Activated CD4-positive, alpha-beta T cell treated with anti-CD3 and anti-CD28 coated beads, Interleukin-2, amount 50 U/mL, for 48 hours (primary cell): ENCODE measurements at regions not wholly inside any gene's neighbourhood (a gene's known extent, or its start where the extent isn't known, plus 50 kb on each side); places are given as distances from the start of the nearest gene placed in this dataset.

Source experiments
- DNase-seq, 2 experiments: peaks; one replicate each; pipeline ENCODE4 v3.0.0-alpha.2; 2020

DNA sequence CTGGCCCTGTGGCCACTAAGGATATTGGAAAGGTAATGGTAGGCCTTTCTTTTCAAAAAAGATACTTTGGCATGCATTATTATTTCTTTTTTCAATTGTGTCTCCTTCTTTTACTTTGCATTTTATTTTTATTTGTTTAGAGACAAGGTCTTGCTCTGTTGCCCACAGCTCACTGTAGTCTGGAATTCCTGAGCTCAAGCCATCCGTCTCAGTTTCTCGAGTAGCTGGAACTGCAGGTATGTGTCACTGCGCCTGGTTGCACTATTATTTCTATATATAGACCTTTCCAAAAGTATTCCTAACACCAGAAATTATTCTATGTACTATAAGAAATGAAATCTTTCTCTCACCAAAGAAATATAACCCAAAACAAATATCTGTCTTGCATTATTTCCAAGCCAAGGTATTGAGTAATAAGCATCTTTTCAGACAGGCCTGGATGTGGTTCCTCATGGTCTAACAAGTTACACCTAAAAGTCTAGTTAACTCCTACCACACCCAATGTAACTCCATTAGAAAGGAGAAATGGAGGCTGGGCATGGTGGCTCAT lies 500.8 kb upstream of the ANKRD30A start:
- no peak for DNase-seq

DNA sequence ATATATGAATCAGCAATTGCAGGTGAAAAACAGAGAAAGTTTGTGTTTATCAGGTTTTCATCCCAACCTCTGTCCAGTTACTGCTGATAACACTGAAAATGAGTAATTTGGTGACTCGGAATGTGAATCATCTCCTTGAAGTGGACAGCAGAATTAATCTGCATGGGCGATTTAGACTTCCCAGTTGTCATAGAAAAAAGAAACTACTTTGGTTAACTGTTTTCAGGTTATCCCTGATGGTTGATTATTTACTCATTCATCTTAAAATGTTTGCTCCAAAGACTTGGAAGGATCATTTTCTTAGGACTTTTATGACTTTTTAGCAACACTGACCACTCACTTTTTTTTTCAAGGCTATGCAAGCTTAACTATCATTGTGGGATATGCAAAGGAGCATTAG lies 504.1 kb upstream of the ANKRD30A start:
- no peak for DNase-seq

DNA sequence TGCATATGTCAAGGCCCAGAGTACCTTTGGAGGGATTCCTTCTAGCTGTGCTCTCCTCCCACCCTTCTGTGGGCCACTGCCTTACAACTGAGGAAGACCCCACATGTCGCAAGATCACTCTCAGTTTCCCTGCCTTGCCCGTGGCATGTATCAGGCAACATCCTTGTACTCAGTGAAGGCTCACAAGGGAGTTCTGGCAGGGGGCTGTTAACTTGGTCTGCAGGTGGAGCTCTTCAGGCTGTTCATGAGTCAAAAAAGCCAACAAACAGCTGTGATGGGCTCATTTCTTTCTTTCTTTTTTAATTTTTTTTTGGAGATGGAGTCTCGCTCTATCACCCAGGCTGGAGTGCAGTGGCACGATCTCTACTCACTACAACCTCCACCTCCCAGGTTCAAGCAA lies 513.0 kb upstream of the ANKRD30A start:
- DNase-seq: no peak

DNA sequence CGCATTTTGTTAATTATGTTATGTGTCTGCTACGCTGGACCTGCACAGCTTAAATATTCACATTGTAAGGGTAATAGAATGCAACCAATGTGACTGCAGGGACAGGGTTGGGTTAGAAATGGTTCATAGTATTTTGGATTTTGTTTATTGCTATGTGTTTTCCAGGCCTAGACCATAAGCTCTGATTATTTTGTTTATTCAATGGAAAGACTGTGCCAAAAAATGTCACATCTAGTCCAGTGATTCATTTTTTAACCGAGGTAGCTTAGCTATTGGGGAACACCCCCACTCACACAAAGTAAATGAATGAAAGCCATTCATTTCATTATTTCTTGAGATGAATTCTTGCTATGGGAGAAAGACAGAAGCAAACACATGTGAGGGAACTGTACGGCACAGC lies 516.5 kb upstream of the ANKRD30A start:
- no peak for DNase-seq

DNA sequence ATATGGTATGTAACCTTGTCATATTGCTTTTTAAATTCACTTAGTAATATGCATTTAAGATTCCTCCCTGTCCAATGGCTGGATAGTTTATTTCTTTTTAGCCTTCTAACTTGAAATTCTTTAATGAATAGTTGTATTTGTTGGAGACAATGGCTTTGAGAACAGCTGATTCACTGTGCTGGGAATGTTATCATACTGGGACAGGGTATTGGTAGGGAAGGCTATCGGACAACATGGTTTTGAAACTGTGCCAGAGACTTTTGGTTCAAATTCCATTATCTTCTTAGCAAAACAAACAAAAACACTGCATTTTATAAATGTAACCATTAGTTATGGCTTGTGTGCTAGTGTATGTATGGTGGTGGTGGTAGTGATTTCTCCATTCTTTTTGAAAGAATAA lies 517.1 kb upstream of the ANKRD30A start:
- DNase-seq: no peak

DNA sequence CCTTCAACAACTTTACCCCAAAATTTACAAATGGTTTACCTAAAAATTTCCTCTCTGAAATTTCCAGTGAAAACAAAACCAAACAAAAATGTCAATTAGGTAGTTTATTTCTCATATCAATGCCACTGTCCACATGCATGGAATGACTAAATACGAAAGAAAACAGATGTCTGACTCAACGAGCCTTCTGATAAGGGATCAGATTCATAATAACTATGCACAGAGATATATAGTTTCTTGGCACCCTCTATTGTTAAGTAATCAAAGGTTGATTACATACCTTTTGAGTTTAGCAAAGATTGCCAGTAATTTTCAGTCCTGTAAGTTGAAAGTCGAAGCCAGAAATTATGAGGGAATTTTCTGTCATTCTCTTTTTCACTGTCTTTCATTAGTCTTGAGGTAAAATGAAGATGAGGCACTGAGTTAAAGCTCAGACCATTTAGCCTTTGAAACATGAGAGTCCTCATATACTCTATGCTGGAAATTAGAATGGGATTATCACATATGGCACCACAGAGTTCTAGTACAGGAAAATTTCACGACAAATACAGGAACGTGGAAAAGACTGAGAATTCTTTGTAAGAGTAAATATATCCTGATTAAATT lies 519.1 kb upstream of the ANKRD30A start:
- no peak for DNase-seq

DNA sequence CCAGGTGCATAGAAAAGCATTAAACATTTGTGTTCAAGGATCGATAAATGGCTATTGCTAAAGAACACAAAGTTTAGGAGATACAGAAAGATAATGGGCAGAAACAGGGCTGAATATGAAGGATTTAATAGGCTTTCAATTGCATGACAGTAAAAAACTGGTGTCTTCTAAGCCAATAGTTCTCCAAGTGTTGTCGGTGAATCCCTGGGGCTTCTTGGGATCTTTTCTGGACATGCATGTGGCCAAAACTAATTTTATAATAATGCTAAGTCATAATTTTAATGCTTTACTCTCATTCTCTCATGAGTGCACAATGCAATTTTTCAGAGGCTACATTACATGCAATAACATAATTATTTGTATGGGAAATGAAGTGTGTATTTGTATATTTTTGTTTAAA lies 521.1 kb upstream of the ANKRD30A start:
- no peak for DNase-seq

DNA sequence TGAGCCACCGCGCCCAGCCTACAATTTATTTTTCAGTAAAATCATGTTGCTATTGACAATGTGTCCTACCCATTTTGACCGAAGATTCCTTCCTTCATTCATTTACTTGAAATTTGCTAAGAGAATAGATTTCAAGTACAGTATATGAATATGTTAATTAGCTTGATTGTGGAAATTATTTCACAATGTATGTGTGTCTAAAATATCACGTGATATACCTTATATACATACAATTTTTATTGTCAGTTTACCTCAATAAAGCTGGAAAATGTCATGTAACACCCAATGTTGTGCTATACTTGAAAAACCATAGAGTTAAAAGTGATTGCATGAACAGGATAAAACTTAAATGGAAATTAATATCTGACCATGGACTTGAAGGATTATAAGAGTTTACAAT lies 521.7 kb upstream of the ANKRD30A start:
- no peak for DNase-seq

DNA sequence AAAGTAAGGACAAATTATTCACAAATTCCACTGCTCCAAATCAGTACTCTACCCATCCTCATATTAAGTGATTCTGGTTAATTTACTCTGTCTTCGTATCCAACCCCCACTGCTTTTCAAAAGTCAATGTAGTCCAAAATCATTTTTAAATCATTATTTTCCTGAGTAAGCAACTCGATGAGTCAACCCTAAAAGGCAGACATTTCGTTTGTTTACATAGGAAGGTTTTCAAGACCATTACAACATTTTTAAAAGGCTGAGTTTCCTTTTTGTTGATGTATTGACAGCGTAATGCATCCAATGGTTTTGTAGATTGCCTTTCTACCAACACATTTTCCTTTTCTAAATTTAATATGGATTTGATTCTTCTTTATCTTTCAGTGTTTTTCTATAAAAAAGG lies 523.0 kb upstream of the ANKRD30A start:
- no peak for DNase-seq

DNA sequence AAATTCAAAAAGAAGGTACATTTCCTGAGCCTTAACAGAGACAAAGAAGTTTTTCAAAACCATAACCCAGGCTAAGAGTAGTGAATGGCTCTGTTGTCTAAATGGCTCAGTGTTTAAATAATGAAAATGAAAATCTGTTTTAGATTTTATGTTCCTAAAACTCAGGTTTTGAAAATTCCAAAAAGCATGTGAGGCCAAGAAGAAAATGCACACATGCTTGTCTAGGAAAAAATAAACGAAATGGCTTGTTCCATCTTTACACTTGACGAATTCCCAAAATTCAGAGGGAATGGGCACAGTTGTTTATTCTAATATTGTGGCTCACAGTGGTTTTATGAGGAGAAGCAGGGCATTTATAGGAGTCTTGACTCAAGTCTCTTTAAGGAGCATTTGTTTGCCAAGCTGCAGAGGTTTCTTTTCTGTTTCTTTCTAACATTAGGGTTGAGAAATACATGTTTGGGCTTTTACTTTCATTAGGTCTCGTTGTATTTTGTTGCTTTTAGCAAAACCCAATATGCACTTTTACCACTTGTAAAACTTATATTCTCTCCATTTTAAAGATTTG lies 527.6 kb upstream of the ANKRD30A start:
- DNase-seq: no peak

DNA sequence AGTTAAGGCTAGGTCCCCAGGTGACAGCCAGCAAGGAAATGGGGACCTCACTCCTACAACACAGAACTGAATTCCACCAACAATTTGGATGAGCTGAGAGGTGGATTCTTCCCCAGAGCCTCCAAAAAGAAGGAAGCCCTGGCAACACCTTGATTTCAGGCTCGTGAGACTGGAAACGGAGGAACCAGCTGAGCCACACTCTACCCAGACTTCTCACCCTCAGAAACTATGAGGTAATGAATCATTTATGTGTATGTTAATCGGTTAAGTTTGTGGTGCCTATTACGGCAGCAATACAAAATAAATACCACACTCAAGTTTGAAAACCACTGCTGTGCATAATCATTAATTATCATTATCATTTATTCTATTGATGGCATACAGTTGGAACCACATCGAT lies 532.4 kb upstream of the ANKRD30A start:
- no peak for DNase-seq

DNA sequence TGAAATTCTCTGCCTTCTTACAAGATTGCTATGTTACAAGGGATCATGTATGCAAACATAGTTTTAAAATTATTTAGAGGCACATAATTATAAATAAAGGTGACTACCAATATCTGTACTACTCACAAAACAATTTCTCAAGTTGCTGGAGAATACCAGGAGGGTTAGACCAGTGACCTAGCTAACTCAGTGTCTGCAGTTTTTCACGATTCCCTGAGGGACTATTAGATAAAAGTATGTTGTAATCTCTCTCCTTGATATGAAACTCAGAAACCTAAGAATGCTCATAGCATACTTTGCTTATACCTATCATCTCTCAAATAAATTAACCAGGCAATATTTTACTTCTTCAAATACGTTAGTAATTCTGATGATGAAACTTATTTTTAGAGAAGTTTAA lies 534.0 kb upstream of the ANKRD30A start:
- no peak for DNase-seq

DNA sequence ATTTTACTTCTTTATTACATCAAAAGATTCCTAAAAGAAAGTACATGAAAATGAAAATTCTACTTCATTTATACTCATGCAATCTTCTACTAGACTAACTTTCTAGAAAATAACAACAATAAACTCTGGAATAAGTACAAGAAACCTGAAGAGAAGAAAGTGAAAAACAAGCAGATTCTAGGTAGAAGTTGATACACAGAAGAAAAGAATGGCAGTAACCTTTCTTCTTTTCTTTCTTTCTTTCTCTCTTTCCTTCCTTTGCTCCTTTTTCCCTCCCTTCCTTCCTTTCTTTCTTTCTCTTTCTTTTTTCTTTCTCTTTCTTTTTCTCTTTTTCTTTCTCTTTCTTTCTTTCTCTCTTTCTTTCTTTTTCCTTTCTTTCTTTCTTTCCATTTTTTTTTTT lies 541.7 kb upstream of the ANKRD30A start:
- no peak for DNase-seq

DNA sequence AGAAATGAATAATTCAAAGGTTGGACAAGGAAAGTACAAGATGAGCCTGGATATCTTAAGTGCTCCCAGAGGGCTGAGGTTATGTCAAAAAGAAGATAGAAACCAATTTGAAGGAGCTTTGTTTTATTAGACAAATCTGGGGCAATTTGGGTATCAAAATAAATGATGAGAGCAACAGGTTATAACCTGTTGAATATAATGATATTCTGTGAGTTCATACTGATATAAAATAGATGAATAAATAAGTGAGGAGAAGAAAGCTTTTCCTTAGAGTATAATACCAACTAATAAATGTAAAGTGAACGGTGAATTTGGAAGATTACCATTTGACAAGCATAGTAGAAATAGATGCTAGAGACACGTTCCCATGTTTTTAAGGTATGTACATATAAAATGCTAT lies 544.2 kb upstream of the ANKRD30A start:
- no peak for DNase-seq

DNA sequence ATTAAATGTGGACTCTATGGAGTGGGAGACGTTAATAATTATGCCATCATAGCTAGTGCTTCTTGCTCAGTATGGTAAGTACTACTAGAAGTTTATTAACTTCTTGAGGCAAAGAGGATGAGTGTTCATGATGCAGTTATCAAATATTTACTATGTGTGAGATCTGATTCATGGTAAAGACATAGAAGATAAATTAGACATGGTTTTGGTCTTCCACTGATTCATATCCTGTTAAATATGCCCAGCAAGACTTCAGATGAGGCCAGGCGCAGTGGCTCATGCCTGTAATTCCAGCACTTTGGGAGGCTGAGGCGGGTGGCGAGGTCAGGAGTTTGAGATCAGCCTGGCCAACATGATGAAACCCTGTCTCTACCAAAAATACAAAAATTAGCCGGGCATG lies 547.1 kb upstream of the ANKRD30A start:
- no peak for DNase-seq

DNA sequence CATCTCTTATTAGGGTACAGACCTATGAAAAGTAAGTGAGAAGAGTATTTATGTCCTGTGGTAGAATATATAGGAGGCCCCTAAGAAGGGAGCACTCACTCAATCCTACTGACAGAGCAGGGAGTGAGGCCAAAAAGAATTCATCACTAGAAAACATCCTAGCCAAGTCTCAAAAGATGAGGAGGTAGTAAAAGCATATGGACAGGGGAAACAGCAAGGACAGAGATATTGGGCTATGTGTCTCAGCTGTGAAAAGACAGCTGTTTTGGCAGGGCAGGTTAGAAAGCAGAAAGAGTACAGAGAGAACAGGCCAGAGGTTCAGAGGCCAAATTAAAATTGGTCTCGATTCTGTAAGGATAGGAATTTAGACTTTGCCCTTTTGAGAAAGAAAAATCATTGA lies 548.3 kb upstream of the ANKRD30A start:
- no peak for DNase-seq

DNA sequence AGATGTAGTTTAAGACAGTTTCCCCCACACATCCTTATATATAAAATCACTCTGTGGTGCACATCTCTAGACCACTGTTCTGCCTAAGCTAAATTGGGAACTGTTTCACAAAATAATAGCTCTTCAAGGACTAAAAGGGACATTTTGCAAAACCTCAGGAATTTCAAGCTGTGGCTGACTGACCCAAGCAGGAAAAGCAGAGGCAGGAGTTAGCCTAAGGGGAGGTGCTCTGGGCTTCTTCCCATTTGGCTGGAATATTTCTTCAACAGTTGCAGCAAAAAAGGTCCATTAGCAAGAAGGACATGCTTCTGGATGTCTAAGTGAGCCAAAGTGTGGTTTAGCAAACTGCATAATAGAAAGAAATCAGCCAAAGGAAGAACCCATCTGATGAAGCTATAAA lies 551.2 kb upstream of the ANKRD30A start:
- DNase-seq: no peak

DNA sequence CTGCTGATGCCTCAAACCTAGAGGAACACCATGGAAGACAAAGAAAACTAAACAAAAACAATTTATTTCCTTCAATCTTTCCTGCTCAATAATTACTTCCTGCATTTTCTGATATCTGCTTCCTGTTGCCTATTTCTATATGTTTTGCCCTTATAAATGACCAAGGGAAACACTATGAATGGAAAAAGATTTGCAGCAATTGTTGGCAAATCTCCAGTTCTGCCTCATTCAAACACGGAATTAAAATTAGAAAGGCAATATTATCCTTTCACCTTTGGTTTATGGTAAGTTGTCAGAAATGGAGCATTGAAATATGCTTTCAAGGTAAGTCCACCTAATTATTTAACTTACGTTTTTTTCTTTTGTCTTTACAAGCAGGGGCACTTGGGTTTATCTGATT lies 552.2 kb upstream of the ANKRD30A start:
- no peak for DNase-seq

DNA sequence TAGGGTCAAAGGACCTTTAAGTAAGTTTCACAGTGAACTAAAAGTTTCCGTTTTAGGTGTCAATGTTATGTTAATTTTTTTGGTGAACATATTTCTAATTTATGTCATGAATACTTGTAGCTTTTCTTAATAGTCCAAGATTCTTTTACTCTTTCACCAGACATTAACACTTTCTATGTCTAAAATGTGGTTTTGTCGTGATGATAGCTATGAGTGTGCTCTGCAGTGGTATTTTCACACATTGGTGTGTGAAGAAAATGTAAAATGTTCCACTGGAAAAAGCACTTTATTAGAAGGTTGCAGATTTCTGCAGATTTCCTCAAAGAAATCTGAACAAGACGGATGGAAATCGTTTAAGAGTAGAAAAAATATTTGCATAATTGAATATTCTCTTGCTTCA lies 561.0 kb upstream of the ANKRD30A start:
- DNase-seq: no peak

DNA sequence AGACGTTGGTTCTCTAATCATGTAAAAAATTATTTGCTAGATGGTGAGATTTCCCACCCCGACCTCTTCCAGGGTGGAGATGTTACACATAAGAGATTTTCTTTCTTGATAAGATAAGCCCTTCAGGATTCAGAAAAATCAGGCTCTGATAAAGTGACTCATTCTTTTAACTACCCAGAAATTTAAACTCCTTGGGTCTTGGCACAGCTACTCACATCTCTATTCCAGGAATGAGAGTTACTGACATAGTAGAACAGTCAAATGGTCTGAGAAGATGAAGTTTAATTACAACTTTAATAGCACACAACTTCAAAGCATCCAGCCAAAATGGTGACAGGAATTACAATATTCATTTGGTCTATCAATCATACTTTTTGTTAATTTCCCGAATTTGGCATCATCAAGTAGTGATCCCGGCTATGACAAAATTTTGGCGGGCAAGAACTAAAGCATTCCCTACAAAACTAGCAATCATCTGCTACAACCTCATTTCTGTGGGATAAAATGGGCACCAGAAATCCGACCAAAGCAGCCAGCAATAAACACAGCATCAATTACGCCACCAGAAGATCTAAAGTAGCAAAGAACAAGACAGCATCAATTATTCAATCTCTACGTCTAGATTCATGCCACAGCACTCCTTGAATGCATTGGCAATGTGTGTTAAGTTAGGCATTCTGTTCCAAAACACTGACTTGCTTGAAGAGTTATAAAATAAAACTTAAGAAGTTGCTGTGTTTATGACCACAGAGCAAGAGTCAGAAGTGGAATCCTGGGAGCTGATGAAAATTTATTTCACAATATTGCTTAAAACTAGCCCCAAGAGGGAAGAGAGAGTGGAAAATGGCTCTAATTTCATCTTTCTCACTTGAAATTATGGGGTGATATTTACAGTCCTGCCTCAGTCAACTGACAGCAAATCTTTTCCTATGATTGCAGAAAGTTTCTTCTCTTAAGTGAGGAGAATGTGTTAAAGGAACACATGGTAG lies 565.7 kb upstream of the ANKRD30A start:
- DNase-seq: no peak

DNA sequence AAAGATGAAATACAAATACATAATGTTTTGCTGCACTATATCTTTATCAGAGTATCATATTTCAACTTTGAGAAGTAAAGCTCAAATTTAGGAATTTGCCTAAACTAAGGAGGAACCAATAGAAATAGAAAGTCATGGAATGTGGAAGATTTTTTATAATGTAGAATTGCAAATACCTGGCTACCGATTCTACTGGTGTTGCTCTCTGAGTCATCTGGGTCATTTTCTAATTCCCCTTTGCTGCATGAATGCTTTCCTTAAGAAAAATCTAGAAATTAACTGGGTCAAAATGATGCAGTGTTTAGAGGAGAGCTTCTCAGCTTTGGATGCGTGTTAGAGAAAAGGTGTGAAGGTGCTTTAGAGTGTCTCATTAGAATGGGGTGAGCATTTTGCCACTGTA lies 568.9 kb upstream of the ANKRD30A start:
- DNase-seq: no peak

DNA sequence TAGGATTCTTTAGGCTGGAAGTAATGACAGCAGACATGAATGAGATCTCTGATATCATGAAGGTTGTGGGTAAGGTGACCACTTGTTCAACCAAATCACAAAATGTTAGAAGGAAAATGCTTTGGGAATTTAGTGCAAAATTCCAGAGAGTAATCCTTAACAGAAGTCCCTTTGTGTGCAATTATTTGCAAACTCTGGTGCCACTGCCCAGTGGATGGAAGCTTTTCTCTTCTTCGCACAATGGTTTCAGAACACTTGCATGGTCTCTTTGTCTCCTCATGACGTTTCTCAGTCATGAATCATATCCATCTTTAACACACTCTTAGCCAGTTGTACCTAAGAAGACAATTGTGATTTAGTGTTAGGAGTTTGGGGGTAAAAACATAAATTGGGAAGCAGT lies 570.4 kb upstream of the ANKRD30A start:
- DNase-seq: no peak

DNA sequence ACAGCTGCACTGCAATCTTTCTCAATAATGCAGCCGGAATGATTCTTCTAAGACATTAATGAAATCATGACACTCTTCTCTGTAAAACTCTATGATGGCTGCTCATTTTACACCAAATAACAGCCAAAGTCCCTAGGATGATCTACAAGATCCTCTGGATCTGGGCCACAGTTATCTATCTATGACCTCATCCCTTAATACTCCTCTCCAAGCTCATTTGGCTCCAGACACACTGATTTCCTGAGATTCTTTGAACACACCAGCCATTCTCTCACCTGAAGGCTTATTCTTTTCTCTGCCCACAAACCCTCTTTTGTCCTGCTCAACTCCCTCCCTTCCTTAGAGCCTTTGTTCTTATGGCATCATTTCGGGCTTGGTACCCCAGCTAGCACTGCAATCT lies 577.4 kb upstream of the ANKRD30A start:
- DNase-seq: no peak

DNA sequence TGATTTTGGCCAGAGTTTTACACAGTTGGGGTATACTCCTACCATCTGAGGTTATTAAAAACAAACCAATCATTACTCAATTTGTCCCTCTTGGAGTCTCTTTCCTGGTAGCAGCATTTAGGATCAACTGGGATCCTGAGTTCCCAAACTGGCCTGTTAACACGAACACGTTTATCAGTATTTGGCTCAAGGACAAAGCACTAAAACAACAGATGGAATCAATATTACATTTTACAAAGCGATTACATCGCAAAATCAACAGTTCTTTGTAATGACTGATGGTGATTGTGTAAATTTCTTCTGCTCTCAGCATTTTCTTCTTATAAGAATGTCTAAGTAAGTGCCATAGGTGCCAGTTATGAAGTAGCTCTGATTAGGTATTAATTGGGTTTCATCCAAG lies 582.9 kb upstream of the ANKRD30A start:
- no peak for DNase-seq
